Lower lobe of right lung (tissue), 2 donors: ENCODE measurements at regions not wholly inside any gene's neighbourhood (a gene's known extent, or its start where the extent isn't known, plus 50 kb on each side); places are given as distances from the start of the nearest gene placed in this dataset.
"Not testable (repeated sequence)": the region's sequence is repeated elsewhere in the genome, so short reads cannot be mapped to it uniquely, and the experiment has no call there.

Source experiments
- ATAC-seq, 2 donors: fragments of 200-7000 bp; cut with Tn5 transposase; one replicate each; pipeline ENCODE4 v1.9.1; 2020 to 2022; ENCODE audit warnings: mild to moderate bottlenecking in 2 of 2, moderate library complexity in 2 of 2
- DNase-seq: peaks from one replicate; pipeline ENCODE4 v3.0.0-alpha.2; 2020
- H3K27ac ChIP-seq: fragments of 200-600 bp; one replicate; pipeline ENCODE4 v1.8.0; 2022
- H3K27me3 ChIP-seq: fragments of 200-600 bp; one replicate; pipeline ENCODE4 v1.8.0; 2022; ENCODE audit warnings: low read depth
- H3K36me3 ChIP-seq: fragments of 200-600 bp; one replicate; pipeline ENCODE4 v1.8.0; 2022; ENCODE audit warnings: mild to moderate bottlenecking
- H3K4me1 ChIP-seq: fragments of 200-600 bp; one replicate; pipeline ENCODE4 v1.8.0; 2022
- H3K4me3 ChIP-seq: fragments of 200-600 bp; one replicate; pipeline ENCODE4 v1.8.0; 2022; ENCODE audit warnings: mild to moderate bottlenecking
- H3K9me3 ChIP-seq: fragments of 200-600 bp; one replicate; pipeline ENCODE4 v1.8.0; 2022
- intact Hi-C: fragments of 100-400 bp; cut with DNase I; formaldehyde crosslinking; loops from one replicate; pipeline ENCODE4 v1.11.0; 2022
- TF ChIP-seq, protein P1 (sequence below): fragments of 200-600 bp; IDR thresholded peaks from one replicate; pipeline ENCODE4 v1.8.0; 2022; ENCODE audit warnings: antibody characterized with exemption, mild to moderate bottlenecking
- donor health status: DM: no; HTN: yes; CAD: no; lungs with severe emphysema.

DNA sequence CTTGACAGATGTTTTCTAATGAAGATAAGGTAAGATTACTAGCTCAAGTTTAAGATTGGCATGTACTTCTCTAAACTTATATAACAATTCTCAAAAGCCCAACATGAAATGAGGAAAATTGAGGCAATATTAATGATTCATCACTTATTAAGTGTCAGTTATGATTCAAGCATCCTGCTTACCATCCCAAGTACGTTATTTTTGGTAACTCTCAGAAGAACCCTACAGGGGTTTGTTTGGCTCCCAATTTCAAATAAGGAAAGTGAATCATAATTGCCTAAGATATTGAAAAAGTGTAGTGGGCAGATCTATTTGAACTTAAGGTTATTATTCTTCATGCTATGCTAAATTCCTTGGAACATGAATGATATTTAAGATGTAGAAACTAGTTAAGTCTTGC lies 387.9 kb upstream of the TENM3 start:
- TF ChIP-seq, protein P1, sequence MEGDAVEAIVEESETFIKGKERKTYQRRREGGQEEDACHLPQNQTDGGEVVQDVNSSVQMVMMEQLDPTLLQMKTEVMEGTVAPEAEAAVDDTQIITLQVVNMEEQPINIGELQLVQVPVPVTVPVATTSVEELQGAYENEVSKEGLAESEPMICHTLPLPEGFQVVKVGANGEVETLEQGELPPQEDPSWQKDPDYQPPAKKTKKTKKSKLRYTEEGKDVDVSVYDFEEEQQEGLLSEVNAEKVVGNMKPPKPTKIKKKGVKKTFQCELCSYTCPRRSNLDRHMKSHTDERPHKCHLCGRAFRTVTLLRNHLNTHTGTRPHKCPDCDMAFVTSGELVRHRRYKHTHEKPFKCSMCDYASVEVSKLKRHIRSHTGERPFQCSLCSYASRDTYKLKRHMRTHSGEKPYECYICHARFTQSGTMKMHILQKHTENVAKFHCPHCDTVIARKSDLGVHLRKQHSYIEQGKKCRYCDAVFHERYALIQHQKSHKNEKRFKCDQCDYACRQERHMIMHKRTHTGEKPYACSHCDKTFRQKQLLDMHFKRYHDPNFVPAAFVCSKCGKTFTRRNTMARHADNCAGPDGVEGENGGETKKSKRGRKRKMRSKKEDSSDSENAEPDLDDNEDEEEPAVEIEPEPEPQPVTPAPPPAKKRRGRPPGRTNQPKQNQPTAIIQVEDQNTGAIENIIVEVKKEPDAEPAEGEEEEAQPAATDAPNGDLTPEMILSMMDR: no peak
- Histone ChIP-seq H3K36me3 (no peaks in the 10 kb centered on the region), H3K4me1 (no peaks in the 10 kb centered on the region), H3K4me3 (no peak overlapping the region), H3K27me3 (no peaks in the 10 kb centered on the region), H3K9me3 (no peaks in the 10 kb centered on the region), H3K27ac (no peak overlapping the region)
- DNase-seq (no peak), ATAC-seq (no peak)
- intact Hi-C loops: no loop called here

DNA sequence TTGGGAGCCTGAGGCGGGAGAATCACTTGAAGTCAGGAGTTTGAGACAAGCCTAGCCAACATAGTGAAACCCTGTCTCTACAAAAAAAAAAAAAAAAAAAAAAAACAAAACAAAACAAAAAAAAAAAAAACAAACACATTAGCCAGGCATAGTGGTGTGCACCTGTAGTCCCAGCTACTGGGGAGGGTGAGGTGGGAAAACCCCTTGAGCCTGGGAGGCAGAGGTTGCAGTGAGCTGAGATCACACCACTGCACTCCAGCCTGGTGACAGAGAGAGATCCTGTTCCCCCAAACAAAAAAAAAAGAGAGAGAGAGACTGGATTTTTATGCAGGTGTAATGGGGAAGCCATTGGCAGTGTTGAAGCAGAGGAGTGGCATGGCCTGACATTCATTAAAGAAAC lies 385.7 kb upstream of the TENM3 start:
- H3K4me3 ChIP-seq, H3K27me3 ChIP-seq, H3K4me1 ChIP-seq, ATAC-seq, intact Hi-C loops, H3K9me3 ChIP-seq, H3K36me3 ChIP-seq, DNase-seq, H3K27ac ChIP-seq: not testable (repeated sequence)

DNA sequence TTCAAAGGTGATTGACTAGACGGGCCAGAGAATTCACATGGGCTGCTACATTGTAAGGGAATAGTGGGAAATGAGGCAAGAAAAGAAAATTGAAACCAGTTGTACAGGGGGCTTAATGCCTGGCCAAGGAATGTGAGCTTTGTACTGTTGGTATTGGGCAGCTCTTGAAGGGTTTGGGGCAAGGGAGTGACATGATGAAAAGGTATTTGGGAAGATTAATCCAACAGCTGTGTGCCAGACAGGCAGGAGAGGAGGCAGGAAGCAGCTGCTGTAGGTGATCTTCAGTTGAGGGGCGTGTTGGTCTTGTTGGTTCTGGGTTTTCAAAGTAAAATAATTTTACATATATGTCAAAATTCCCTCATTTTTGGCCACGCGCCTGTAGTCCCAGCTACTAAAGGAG lies 384.5 kb upstream of the TENM3 start:
- no peak overlapping the region for H3K27ac ChIP-seq
- intact Hi-C loops: no loop called here
- no peak for DNase-seq
- H3K9me3 ChIP-seq: no peaks in the 10 kb centered on the region
- no peaks in the 10 kb centered on the region for H3K36me3 ChIP-seq
- TF ChIP-seq, protein P1: no peak
- H3K27me3 ChIP-seq: no peaks in the 10 kb centered on the region
- no peak overlapping the region for H3K4me3 ChIP-seq
- no peaks in the 10 kb centered on the region for H3K4me1 ChIP-seq
- ATAC-seq: no peak

DNA sequence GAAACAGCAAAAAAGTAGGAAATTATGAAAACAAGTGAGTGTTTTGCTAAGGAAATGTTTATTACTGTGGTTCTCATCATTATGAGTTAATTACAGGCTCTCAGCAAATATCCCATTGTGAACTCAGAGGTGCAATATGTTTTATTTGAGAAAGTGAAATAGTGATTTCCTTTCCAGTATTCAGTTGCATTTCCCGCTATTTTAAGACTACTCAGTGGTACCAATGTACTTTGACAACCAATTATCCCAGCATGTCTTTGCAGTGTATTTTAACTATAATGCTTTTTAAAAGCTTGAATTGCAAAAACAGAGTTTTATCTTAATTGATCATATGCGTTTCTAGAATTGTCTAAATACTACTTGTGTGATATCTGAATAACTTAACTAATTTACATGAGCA lies 383.8 kb upstream of the TENM3 start:
- Histone ChIP-seq H3K36me3 (no peaks in the 10 kb centered on the region), H3K4me3 (no peak overlapping the region), H3K4me1 (no peaks in the 10 kb centered on the region), H3K27ac (no peak overlapping the region), H3K9me3 (no peaks in the 10 kb centered on the region), H3K27me3 (no peaks in the 10 kb centered on the region)
- TF ChIP-seq, protein P1: no peak
- intact Hi-C loops: no loop called here
- DNase-seq (no peak), ATAC-seq (no peak)

DNA sequence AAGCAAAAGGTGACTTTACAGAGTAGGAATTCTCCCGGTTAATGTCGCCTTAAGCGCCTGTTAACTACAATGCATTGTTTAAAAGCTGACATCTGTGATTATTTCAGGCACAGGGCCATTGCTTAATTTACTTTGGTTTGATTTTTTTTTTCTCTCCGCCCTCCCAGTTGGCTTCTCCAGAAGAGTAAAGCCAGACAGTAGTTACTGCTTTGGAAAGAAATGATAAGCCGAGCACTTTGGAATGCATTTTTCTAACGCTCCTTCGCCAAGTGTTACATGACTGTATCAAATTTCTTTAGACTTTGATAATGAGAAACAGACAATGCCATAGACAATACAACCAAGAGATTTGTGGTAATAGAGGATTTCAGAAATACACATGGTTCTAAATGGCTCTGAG lies 383.0 kb upstream of the TENM3 start:
- Histone ChIP-seq H3K4me3 (no peak overlapping the region), H3K27me3 (no peaks in the 10 kb centered on the region), H3K27ac (no peak overlapping the region), H3K9me3 (no peaks in the 10 kb centered on the region), H3K36me3 (no peaks in the 10 kb centered on the region), H3K4me1 (no peaks in the 10 kb centered on the region)
- TF ChIP-seq, protein P1: no peak
- no peak for DNase-seq
- no peak for ATAC-seq
- intact Hi-C loops: no loop called here

DNA sequence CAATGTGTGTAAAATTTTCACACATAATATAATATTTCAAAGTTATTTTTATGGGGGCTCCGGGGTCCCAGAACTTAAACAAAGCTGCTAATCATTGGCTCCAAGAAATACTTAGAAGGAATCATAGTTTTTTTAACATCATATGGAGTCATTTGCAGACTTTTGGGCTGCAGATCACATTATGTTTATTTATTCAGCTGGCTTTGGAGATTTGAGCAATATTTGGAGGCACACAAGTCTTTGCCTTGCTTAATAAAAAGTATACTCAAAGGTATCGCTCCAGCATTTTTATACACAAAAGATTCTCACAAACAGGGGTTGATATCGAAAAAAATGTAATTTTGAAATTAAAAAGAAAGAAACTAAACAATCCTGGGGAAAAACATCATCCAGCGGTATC lies 382.5 kb upstream of the TENM3 start:
- no peak overlapping the region for H3K4me3 ChIP-seq
- no peak overlapping the region for H3K27ac ChIP-seq
- DNase-seq (no peak), ATAC-seq (no peak)
- TF ChIP-seq, protein P1: no peak
- H3K4me1 ChIP-seq: no peaks in the 10 kb centered on the region
- intact Hi-C loops: no loop called here
- no peaks in the 10 kb centered on the region for H3K9me3 ChIP-seq
- no peaks in the 10 kb centered on the region for H3K27me3 ChIP-seq
- no peaks in the 10 kb centered on the region for H3K36me3 ChIP-seq
